ENCODE measurements at regions not wholly inside any gene's neighbourhood (a gene's known extent, or its start where the extent isn't known, plus 50 kb on each side); places are given as distances from the start of the nearest gene placed in this dataset.

DNA sequence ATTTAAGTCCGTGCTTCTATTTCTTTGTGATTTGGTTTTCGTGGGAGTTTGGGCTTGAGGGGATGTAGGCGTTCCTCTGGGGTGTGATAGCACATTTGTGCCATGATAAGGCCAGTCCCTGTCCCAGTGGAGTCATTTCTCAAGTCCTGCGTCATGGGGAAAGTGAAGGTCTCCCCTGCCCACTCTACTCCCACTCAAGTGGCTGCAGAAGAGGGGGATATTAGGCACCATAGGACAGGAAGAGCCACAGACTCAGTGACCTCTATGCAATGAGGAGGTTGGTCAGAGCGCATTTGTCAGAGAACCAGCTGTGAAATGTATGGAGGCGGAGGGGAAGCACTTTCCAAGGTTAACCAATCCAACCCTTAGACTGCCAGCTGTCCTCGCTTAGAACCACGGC, 51.9 kb upstream of the EDN1 start:
- Histone ChIP-seq H3K4me3 (ENCODE audit: low read depth, low read length) (no peak overlapping the region), H3K36me3 (no peaks in the 10 kb centered on the region), H3K4me1 (no peaks in the 10 kb centered on the region), H3K27me3 (no peaks in the 10 kb centered on the region), H3K9me3 (no peaks in the 10 kb centered on the region)
- DNase-seq = no peak
- TF ChIP-seq, protein P1, sequence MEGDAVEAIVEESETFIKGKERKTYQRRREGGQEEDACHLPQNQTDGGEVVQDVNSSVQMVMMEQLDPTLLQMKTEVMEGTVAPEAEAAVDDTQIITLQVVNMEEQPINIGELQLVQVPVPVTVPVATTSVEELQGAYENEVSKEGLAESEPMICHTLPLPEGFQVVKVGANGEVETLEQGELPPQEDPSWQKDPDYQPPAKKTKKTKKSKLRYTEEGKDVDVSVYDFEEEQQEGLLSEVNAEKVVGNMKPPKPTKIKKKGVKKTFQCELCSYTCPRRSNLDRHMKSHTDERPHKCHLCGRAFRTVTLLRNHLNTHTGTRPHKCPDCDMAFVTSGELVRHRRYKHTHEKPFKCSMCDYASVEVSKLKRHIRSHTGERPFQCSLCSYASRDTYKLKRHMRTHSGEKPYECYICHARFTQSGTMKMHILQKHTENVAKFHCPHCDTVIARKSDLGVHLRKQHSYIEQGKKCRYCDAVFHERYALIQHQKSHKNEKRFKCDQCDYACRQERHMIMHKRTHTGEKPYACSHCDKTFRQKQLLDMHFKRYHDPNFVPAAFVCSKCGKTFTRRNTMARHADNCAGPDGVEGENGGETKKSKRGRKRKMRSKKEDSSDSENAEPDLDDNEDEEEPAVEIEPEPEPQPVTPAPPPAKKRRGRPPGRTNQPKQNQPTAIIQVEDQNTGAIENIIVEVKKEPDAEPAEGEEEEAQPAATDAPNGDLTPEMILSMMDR (IDR thresholded peaks at IDR 0.05; ENCODE audit: low read depth, low read length) = no peak
